Aorta (tissue), 5 donors: ENCODE measurements at regions not wholly inside any gene's neighbourhood (a gene's known extent, or its start where the extent isn't known, plus 50 kb on each side); places are given as distances from the start of the nearest gene placed in this dataset.

ENCODE experiments used
- ATAC-seq: fragments of 200-7000 bp; cut with Tn5 transposase; one replicate; pipeline ENCODE4 v1.9.1; 2022; ENCODE audit warnings: moderate library complexity; ENCODE audit not compliant: low FRiP score
- DNase-seq, 2 donors: peaks; one replicate each; pipeline ENCODE4 v3.0.0-alpha.2; 2020
- H3K27ac ChIP-seq, 2 donors: one replicate each; pipeline ENCODE4 v1.5.1; 2013; ENCODE audit warnings: low read length in 2 of 2, mild to moderate bottlenecking in 2 of 2, moderate library complexity in 2 of 2, control low read depth in 1 of 2, inconsistent platforms in 1 of 2, low read depth in 1 of 2
- H3K27me3 ChIP-seq, 2 donors: one replicate each; pipeline ENCODE4 v1.6.1; 2013; ENCODE audit warnings: control low read depth in 1 of 2, low read length in 1 of 2, mild to moderate bottlenecking in 1 of 2, moderate library complexity in 1 of 2; ENCODE audit not compliant: insufficient read depth in 2 of 2, control insufficient read depth in 1 of 2
- H3K36me3 ChIP-seq, 2 donors: one replicate each; pipeline ENCODE4 v1.6.1; 2013; ENCODE audit warnings: control low read depth in 1 of 2, low read length in 1 of 2, mild to moderate bottlenecking in 1 of 2; ENCODE audit not compliant: insufficient read depth in 2 of 2, control insufficient read depth in 1 of 2
- H3K4me1 ChIP-seq, 2 donors: one replicate each; pipeline ENCODE4 v1.6.1; 2013; ENCODE audit warnings: low read length in 2 of 2, control low read depth in 1 of 2, mild to moderate bottlenecking in 1 of 2, moderate library complexity in 1 of 2; ENCODE audit not compliant: insufficient read depth in 2 of 2, control insufficient read depth in 1 of 2
- H3K4me3 ChIP-seq, 2 donors: one replicate each; pipeline ENCODE4 v1.5.1; 2013; ENCODE audit warnings: low read length in 2 of 2, control low read depth in 1 of 2, mild to moderate bottlenecking in 1 of 2
- H3K9me3 ChIP-seq: one replicate; pipeline ENCODE4 v1.6.1; 2013; ENCODE audit warnings: mild to moderate bottlenecking, low read length; ENCODE audit not compliant: control insufficient read depth
- WGBS, 2 donors: extraction: QIAGEN DNeasy Blood & Tissue Kit; methylation state at CpG; one replicate each; pipeline ENCODE4 v1.1.7; 2013; 5-methylcytosine and 5-hydroxymethylcytosine counted together
- intact Hi-C, 2 donors: fragments of 100-400 bp; cut with DNase I; formaldehyde crosslinking; loops; one replicate each; pipeline versions ENCODE4 v1.14.2 to v1.15.0; 2022
- donor health status: healthy with polysubstance abuse.
- donor health status: Bipolar disorder and iron deficiency.
- donor health status: DM: no; HTN: no; CAD: no.
- donor health status: DM: no; HTN: no; CAD: no.
- donor health status: DM: yes; HTN: yes; CAD: no.

GRCh38 chr5:175015028-175015685 lies 290.8 kb downstream of the MSX2 start:
- H3K36me3 ChIP-seq = no peaks in the 10 kb centered on the region
- no peak for ATAC-seq

DNA sequence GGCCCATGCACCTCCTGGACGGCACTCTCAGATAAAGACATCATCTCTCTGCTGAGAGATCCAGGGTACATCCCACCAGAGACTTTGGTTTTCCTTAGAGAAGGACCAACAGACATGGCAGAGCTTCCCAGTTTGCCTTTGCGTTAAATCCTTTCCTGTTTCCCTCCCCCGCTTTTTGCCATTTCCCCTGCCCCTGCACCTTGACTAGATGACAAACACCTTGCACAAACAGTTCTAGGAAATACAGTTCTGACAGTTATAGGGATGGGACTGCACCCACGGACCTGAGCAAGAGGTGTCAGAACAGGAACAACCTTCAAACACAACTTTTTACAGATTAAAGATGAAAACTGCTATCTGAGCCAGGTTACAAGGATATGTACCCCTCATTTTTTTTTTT lies 288.9 kb downstream of the MSX2 start:
- Histone ChIP-seq H3K27ac (no peak overlapping the region), H3K4me1 (peaks cover 0 to 4% of the 10 kb centered on the region in 2 donors), H3K36me3 (no peaks in the 10 kb centered on the region), H3K27me3 (no peaks in the 10 kb centered on the region), H3K4me3 (no peak overlapping the region), H3K9me3 (no peaks in the 10 kb centered on the region)
- 96 to 98% methylated on average over 4 of the region's 4 CpGs for WGBS, 2 donors
- no peak for DNase-seq
- intact Hi-C loops = no loop called here
- ATAC-seq = no peak

More at GRCh38 chr5:175015028-175015685, 290.8 kb downstream of the MSX2 start:
- Histone ChIP-seq H3K9me3 (no peaks in the 10 kb centered on the region), H3K4me3 (no peak overlapping the region), H3K27ac (no peak overlapping the region), H3K4me1 (peaks cover 0 to 4% of the 10 kb centered on the region in 2 donors), H3K27me3 (no peaks in the 10 kb centered on the region)
- intact Hi-C loops = no loop called here
- 49 to 54% methylated on average over 5 of the region's 5 CpGs for WGBS, 2 donors
- no peak for DNase-seq

DNA sequence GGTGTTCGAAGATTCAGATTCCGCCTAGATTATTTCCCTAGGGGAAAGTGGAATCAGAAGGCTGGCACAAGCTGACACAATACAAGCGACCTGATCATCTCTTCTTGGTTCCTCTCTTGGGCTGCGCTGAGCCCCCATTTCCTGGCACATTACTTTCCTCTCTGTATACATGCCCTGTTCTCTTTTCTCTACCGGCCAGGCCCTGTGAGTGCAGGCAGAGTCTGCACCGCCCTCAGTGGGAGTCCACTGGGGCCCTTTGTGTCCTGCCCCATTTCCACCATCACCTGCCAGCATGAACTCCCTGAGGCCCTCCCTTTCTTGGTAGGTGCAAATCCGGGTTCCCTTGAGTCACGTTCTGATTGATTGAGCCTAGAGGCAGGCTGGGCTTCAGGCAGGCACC lies 287.9 kb downstream of the MSX2 start:
- ATAC-seq (no peak), DNase-seq (no peak)
- Histone ChIP-seq H3K4me3 (no peak overlapping the region), H3K27ac (no peak overlapping the region), H3K36me3 (no peaks in the 10 kb centered on the region), H3K4me1 (peaks cover 0 to 4% of the 10 kb centered on the region in 2 donors), H3K9me3 (no peaks in the 10 kb centered on the region), H3K27me3 (no peaks in the 10 kb centered on the region)
- WGBS, 2 donors = 87 to 89% methylated on average over 8 of the region's 8 CpGs
- intact Hi-C loops = no loop called here

- ATAC-seq (no peak), DNase-seq (no peak)
- H3K27ac ChIP-seq = no peak overlapping the region
- H3K36me3 ChIP-seq = no peaks in the 10 kb centered on the region
- no peaks in the 10 kb centered on the region for H3K4me1 ChIP-seq
- H3K27me3 ChIP-seq = no peaks in the 10 kb centered on the region
- 55 to 64% methylated on average over 2 of the region's 2 CpGs for WGBS, 2 donors
- intact Hi-C loops = no loop called here
- no peaks in the 10 kb centered on the region for H3K9me3 ChIP-seq
- H3K4me3 ChIP-seq = no peak overlapping the region
Observed at GRCh38 chr5:175003531-175003930, 279.1 kb downstream of the MSX2 start.

GRCh38 chr5:175001876-175002645 lies 277.7 kb downstream of the MSX2 start:
- DNase-seq (no peak), ATAC-seq (no peak)
- Histone ChIP-seq H3K27me3 (no peaks in the 10 kb centered on the region), H3K9me3 (peaks cover 2% of the 10 kb centered on the region), H3K27ac (no peak overlapping the region), H3K4me3 (no peak overlapping the region), H3K4me1 (no peaks in the 10 kb centered on the region), H3K36me3 (no peaks in the 10 kb centered on the region)
- 51% methylated on average over 11 of the region's 11 CpGs for WGBS, 2 donors
- intact Hi-C loops = no loop called here

DNA sequence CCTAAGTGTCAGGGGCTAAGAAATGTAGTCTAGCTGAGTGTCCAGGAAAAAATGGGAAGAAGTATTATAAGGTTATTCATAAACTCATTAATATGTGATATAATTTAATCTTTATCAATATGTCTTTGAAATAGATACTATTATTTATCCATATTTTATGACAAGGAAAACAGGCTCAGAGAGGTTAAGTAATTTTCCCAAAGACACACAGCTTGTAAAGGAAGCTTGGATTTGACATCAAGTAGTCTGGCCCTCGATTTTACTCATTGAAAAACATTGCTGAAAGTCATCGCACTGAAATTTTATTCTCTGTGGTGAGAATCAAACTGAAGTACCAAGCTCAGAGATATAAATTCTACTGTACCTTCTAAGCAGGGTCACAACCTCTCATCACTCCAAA lies 276.9 kb downstream of the MSX2 start:
- Histone ChIP-seq H3K4me1 (no peaks in the 10 kb centered on the region), H3K4me3 (no peak overlapping the region), H3K36me3 (no peaks in the 10 kb centered on the region), H3K27ac (no peak overlapping the region), H3K9me3 (peaks cover 2% of the 10 kb centered on the region), H3K27me3 (no peaks in the 10 kb centered on the region)
- no peak for DNase-seq
- intact Hi-C loops = no loop called here
- 34 to 62% methylated on average over 2 of the region's 2 CpGs for WGBS, 2 donors
- ATAC-seq = no peak

- no peak overlapping the region for H3K4me3 ChIP-seq
- H3K36me3 ChIP-seq = no peaks in the 10 kb centered on the region
- no peaks in the 10 kb centered on the region for H3K4me1 ChIP-seq
- DNase-seq = no peak
- WGBS, 2 donors = 27 to 30% methylated on average over 8 of the region's 8 CpGs
- H3K27ac ChIP-seq = no peak overlapping the region
- no peak for ATAC-seq
- no peaks in the 10 kb centered on the region for H3K27me3 ChIP-seq
- intact Hi-C loops = no loop called here
- peaks cover 2% of the 10 kb centered on the region for H3K9me3 ChIP-seq
Observed at GRCh38 chr5:174999581-174999980, 275.2 kb downstream of the MSX2 start.

- Histone ChIP-seq H3K36me3 (no peaks in the 10 kb centered on the region), H3K27me3 (no peaks in the 10 kb centered on the region), H3K9me3 (peaks cover 2% of the 10 kb centered on the region), H3K4me1 (no peaks in the 10 kb centered on the region), H3K27ac (no peak overlapping the region), H3K4me3 (no peak overlapping the region)
- no peak for ATAC-seq
- no peak for DNase-seq
- intact Hi-C loops = no loop called here
- WGBS, 2 donors = 91% methylated on average over 5 of the region's 5 CpGs
Observed at GRCh38 chr5:174998131-174998730, 273.8 kb downstream of the MSX2 start.

- ATAC-seq = no peak
- no peak overlapping the region for H3K4me3 ChIP-seq
Observed at GRCh38 chr5:174997688-174998087, 273.3 kb downstream of the MSX2 start.

More at GRCh38 chr5:174997688-174998087, 273.3 kb downstream of the MSX2 start:
- WGBS, 2 donors = 0 to 21% methylated on average over 1 of the region's 1 CpG
- peaks cover 2% of the 10 kb centered on the region for H3K9me3 ChIP-seq
- DNase-seq = no peak
- no peak overlapping the region for H3K27ac ChIP-seq
- no peaks in the 10 kb centered on the region for H3K36me3 ChIP-seq
- H3K4me1 ChIP-seq = peaks cover 0 to under 1% of the 10 kb centered on the region in 2 donors
- intact Hi-C loops = no loop called here
- no peaks in the 10 kb centered on the region for H3K27me3 ChIP-seq
